HCT116 (cell line): ENCODE measurements at regions not wholly inside any gene's neighbourhood (a gene's known extent, or its start where the extent isn't known, plus 50 kb on each side); places are given as distances from the start of the nearest gene placed in this dataset.

Source experiments
- CTCF ChIP-seq, 3 experiments: fragments of 200-600 bp in 1 of 3; sonication (generic) in 1 of 3; IDR thresholded peaks in 2 of 3; conservative IDR thresholded peaks in 1 of 3; 2 replicates each; pipeline ENCODE4 v1.5.1; 2012 to 2017; ENCODE audit warnings: low read depth in 2 of 3, low read length in 2 of 3, antibody characterized with exemption in 1 of 3, borderline replicate concordance in 1 of 3, control low read depth in 1 of 3, mild to moderate bottlenecking in 1 of 3, mixed read lengths in 1 of 3, mixed run types in 1 of 3, moderate library complexity in 1 of 3; ENCODE audit not compliant: insufficient read depth in 1 of 3
- EZH2phosphoT487 ChIP-seq: fragments of 200-600 bp; IDR thresholded peaks from 2 replicates; pipeline ENCODE4 v1.6.1; 2018; ENCODE audit warnings: antibody characterized with exemption, borderline replicate concordance
- FOSL1 ChIP-seq: IDR thresholded peaks from 2 replicates; pipeline ENCODE4 v1.6.1; 2012; ENCODE audit warnings: low read depth
- POLR2A ChIP-seq: IDR thresholded peaks from 2 replicates; pipeline ENCODE4 v1.7.0; 2011; ENCODE audit warnings: borderline replicate concordance; ENCODE audit not compliant: insufficient read depth, insufficient read length; ENCODE audit errors: extremely low read depth
- POLR2AphosphoS5 ChIP-seq: IDR thresholded peaks from 2 replicates; pipeline ENCODE4 v1.6.1; 2011; ENCODE audit warnings: mild to moderate bottlenecking, low read depth, low read length, moderate library complexity
- RAD21 ChIP-seq: IDR thresholded peaks from 2 replicates; pipeline ENCODE4 v1.6.1; 2012; ENCODE audit warnings: low read depth, mild to moderate bottlenecking
- SIN3A ChIP-seq: IDR thresholded peaks from 2 replicates; pipeline ENCODE4 v1.6.1; 2012; ENCODE audit warnings: low read depth
- YY1 ChIP-seq: IDR thresholded peaks from 2 replicates; pipeline ENCODE4 v1.6.1; 2011; ENCODE audit warnings: low read length, low read depth, moderate library complexity, mild to moderate bottlenecking; ENCODE audit not compliant: insufficient replicate concordance; ENCODE audit errors: extremely low read depth
- ZNF274 ChIP-seq: fragments of 200-500 bp; sonication (Bioruptor generic); IDR thresholded peaks from 2 replicates; pipeline ENCODE4 v1.6.1; 2014; ENCODE audit warnings: mild to moderate bottlenecking, low read depth, low read length, inconsistent platforms
- TF ChIP-seq, protein P1 (sequence below): IDR thresholded peaks from 2 replicates; pipeline ENCODE4 v1.6.1; 2012

DNA sequence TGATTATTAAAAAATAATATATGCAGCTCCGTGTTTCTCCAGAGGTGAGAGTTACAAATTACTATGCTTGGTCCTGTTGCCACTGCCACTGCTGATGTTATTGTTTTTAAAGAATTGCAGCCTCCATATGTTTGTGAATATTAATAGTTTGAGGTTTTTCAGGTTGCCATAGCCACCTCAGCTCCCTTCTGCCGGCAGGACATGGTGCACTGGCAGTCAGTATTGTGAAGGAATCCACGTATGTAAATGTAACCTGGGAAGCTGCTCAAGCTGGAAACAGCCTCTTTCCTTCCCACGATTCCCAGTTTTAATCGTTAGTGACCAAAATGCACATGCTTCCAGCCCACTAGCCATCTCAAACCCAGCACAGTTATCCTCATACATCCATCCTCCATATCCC, 184.4 kb upstream of the CCNG1 start:
- TF ChIP-seq SIN3A (no peak), ZNF274 (no peak), RAD21 (no peak), FOSL1 (no peak), CTCF (IDR thresholded peaks at IDR 0.05 in 2 of 3, conservative IDR thresholded peaks at IDR 0.05 in 1 of 3; ENCODE audit: borderline replicate concordance in 1 of 3, insufficient read depth in 1 of 3, low read depth in 2 of 3, low read length in 2 of 3) (no peak), POLR2A (no peak), YY1 (no peak), POLR2AphosphoS5 (no peak), EZH2phosphoT487 (no peak)
- TF ChIP-seq, protein P1, sequence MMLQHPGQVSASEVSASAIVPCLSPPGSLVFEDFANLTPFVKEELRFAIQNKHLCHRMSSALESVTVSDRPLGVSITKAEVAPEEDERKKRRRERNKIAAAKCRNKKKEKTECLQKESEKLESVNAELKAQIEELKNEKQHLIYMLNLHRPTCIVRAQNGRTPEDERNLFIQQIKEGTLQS, result no peak
